ENCODE measurements at regions not wholly inside any gene's neighbourhood (a gene's known extent, or its start where the extent isn't known, plus 50 kb on each side); places are given as distances from the start of the nearest gene placed in this dataset.

- no peak for DNase-seq
These were observed 1090.2 kb upstream of the TMEM132C start for GRCh38 chr12:127176804-127177203.

- no peak for DNase-seq
These were observed 1088.9 kb upstream of the TMEM132C start for GRCh38 chr12:127178052-127178451.

GRCh38 chr12:127178463-127178862, 1088.5 kb upstream of the TMEM132C start:
- DNase-seq = no peak

GRCh38 chr12:127179176-127179575, 1087.8 kb upstream of the TMEM132C start:
- DNase-seq = no peak

GRCh38 chr12:127182018-127182417, 1085.0 kb upstream of the TMEM132C start:
- no peak for DNase-seq

GRCh38 chr12:127189992-127190391, 1077.0 kb upstream of the TMEM132C start:
- no peak for DNase-seq

- DNase-seq = no peak
These were observed 1075.8 kb upstream of the TMEM132C start for GRCh38 chr12:127191129-127191528.

GRCh38 chr12:127192391-127192790, 1074.6 kb upstream of the TMEM132C start:
- no peak for DNase-seq

- DNase-seq = no peak
These were observed 1073.6 kb upstream of the TMEM132C start for GRCh38 chr12:127193341-127193740.

- no peak for DNase-seq
These were observed 1072.8 kb upstream of the TMEM132C start for GRCh38 chr12:127194176-127194575.

GRCh38 chr12:127205781-127206555, 1061.0 kb upstream of the TMEM132C start:
- DNase-seq = no peak

GRCh38 chr12:127209318-127209717, 1057.7 kb upstream of the TMEM132C start:
- DNase-seq = no peak

GRCh38 chr12:127214186-127214585, 1052.8 kb upstream of the TMEM132C start:
- no peak for DNase-seq

- no peak for DNase-seq
These were observed 1044.0 kb upstream of the TMEM132C start for GRCh38 chr12:127223011-127223410.

- no peak for DNase-seq
These were observed 1043.2 kb upstream of the TMEM132C start for GRCh38 chr12:127223731-127224130.

- peak in 1 of 51 donors; percentile 8 for DNase-seq
These were observed 1036.1 kb upstream of the TMEM132C start for GRCh38 chr12:127230843-127231260.

- no peak for DNase-seq
These were observed 1035.6 kb upstream of the TMEM132C start for GRCh38 chr12:127231371-127231770.

GRCh38 chr12:127233016-127233415, 1034.0 kb upstream of the TMEM132C start:
- no peak for DNase-seq

- DNase-seq = no peak
These were observed 1031.2 kb upstream of the TMEM132C start for GRCh38 chr12:127235761-127236160.

- DNase-seq = no peak
These were observed 1030.5 kb upstream of the TMEM132C start for GRCh38 chr12:127236491-127236890.

GRCh38 chr12:127237151-127237550, 1029.8 kb upstream of the TMEM132C start:
- DNase-seq = no peak

GRCh38 chr12:127238107-127238506, 1028.9 kb upstream of the TMEM132C start:
- no peak for DNase-seq

- no peak for DNase-seq
These were observed 1027.2 kb upstream of the TMEM132C start for GRCh38 chr12:127239781-127240180.

All from hypothalamus (tissue), 51 donors.